HFFc6 (cell line): ENCODE measurements at regions not wholly inside any gene's neighbourhood (a gene's known extent, or its start where the extent isn't known, plus 50 kb on each side); places are given as distances from the start of the nearest gene placed in this dataset.

Experiments used
- DNase-seq: peaks from one replicate; pipeline ENCODE4 v3.0.0-alpha.2; 2018
- H3K27ac Mint-ChIP-seq: 2 replicates; pipeline ENCODE4 v1.8.0; 2020; ENCODE audit warnings: mild to moderate bottlenecking, mixed read lengths
- H3K27me3 Mint-ChIP-seq: 2 replicates; pipeline ENCODE4 v1.8.0; 2021; ENCODE audit warnings: mild to moderate bottlenecking, moderate library complexity, mixed read lengths; ENCODE audit not compliant: insufficient read depth
- H3K36me3 Mint-ChIP-seq: 2 replicates; pipeline ENCODE4 v1.8.0; 2021; ENCODE audit warnings: low read depth, mixed read lengths
- H3K4me1 Mint-ChIP-seq: 2 replicates; pipeline ENCODE4 v1.8.0; 2020; ENCODE audit warnings: low read depth, mixed read lengths
- H3K4me3 Mint-ChIP-seq: 2 replicates; pipeline ENCODE4 v1.8.0; 2020; ENCODE audit warnings: mild to moderate bottlenecking, moderate library complexity, mixed read lengths
- H3K9me3 Mint-ChIP-seq: 2 replicates; pipeline ENCODE4 v1.8.0; 2020; ENCODE audit warnings: mild to moderate bottlenecking, mixed read lengths
- CTCF ChIP-seq: fragments of 200-600 bp; sonication (generic); IDR thresholded peaks from 2 replicates; pipeline ENCODE4 v1.5.0; 2021; ENCODE audit warnings: antibody characterized with exemption, mild to moderate bottlenecking

- DNase-seq, result no peak
- TF ChIP-seq CTCF, result no peak
- H3K27ac Mint-ChIP-seq, result no peak overlapping the region
Observed at GRCh38 chr2:149677416-149677815, 89.8 kb upstream of the MMADHC start.

GRCh38 chr2:149670086-149670485 is 82.5 kb upstream of the MMADHC start:
- H3K27ac Mint-ChIP-seq, result no peak overlapping the region
- no peaks in the 10 kb centered on the region for H3K36me3 Mint-ChIP-seq
- no peaks in the 10 kb centered on the region; the same call in 1 of the 2 replicates for H3K27me3 Mint-ChIP-seq
- peaks cover 12% of the 10 kb centered on the region for H3K4me1 Mint-ChIP-seq
- no peaks in the 10 kb centered on the region for H3K9me3 Mint-ChIP-seq
- no peak for DNase-seq
- TF ChIP-seq CTCF, result no peak
- no peak overlapping the region for H3K4me3 Mint-ChIP-seq

More at GRCh38 chr2:149677416-149677815, 89.8 kb upstream of the MMADHC start:
- H3K36me3 Mint-ChIP-seq, result no peaks in the 10 kb centered on the region
- H3K9me3 Mint-ChIP-seq, result peaks cover 3% of the 10 kb centered on the region; the same call in 1 of the 2 replicates
- H3K4me3 Mint-ChIP-seq, result no peak overlapping the region
- H3K27me3 Mint-ChIP-seq, result no peaks in the 10 kb centered on the region
- peaks cover 8% of the 10 kb centered on the region; the same call in 1 of the 2 replicates for H3K4me1 Mint-ChIP-seq

GRCh38 chr2:149666809-149667320 is 79.3 kb upstream of the MMADHC start:
- DNase-seq, result no peak
- Mint-ChIP-seq H3K27me3 (no peaks in the 10 kb centered on the region; the same call in 1 of the 2 replicates), H3K9me3 (no peaks in the 10 kb centered on the region), H3K36me3 (peaks cover 3% of the 10 kb centered on the region; the same call in 1 of the 2 replicates), H3K4me3 (no peak overlapping the region), H3K27ac (no peak overlapping the region), H3K4me1 (peaks cover 21% of the 10 kb centered on the region)
- TF ChIP-seq CTCF, result no peak

- no peak for DNase-seq
- Mint-ChIP-seq H3K9me3 (no peaks in the 10 kb centered on the region), H3K27me3 (no peaks in the 10 kb centered on the region), H3K4me3 (no peak overlapping the region), H3K27ac (no peak overlapping the region), H3K36me3 (peaks cover 3% of the 10 kb centered on the region; the same call in 1 of the 2 replicates), H3K4me1 (peaks cover 28% of the 10 kb centered on the region)
- TF ChIP-seq CTCF, result no peak
Observed at GRCh38 chr2:149664896-149665295, 77.3 kb upstream of the MMADHC start.

- Mint-ChIP-seq H3K27me3 (no peaks in the 10 kb centered on the region), H3K4me1 (peaks cover 44% of the 10 kb centered on the region), H3K36me3 (peaks cover 3% of the 10 kb centered on the region; the same call in 1 of the 2 replicates), H3K4me3 (no peak overlapping the region), H3K9me3 (no peaks in the 10 kb centered on the region), H3K27ac (no peak overlapping the region)
- no peak for DNase-seq
- TF ChIP-seq CTCF, result no peak
Observed at GRCh38 chr2:149662556-149662955, 75.0 kb upstream of the MMADHC start.

GRCh38 chr2:149661844-149662243 is 74.3 kb upstream of the MMADHC start:
- Mint-ChIP-seq H3K9me3 (no peaks in the 10 kb centered on the region), H3K4me1 (peaks cover 41% of the 10 kb centered on the region), H3K36me3 (peaks cover 3% of the 10 kb centered on the region; the same call in 1 of the 2 replicates), H3K27me3 (no peaks in the 10 kb centered on the region), H3K27ac (peak overlapping the region; percentile 40), H3K4me3 (peak overlapping the region; percentile 55)
- TF ChIP-seq CTCF, result no peak
- DNase-seq, result peak; percentile 59
